ENCODE measurements at regions not wholly inside any gene's neighbourhood (a gene's known extent, or its start where the extent isn't known, plus 50 kb on each side); places are given as distances from the start of the nearest gene placed in this dataset.

- DNase-seq (ENCODE audit: low spot score) (no peak), ATAC-seq (no peak)
- peaks cover 6% of the 10 kb centered on the region; the same call in 2 of the 3 replicates for H3K36me3 Mint-ChIP-seq (ENCODE audit: low read depth)
- Histone ChIP-seq H3K4me2 (no peak overlapping the region), H3K27me3 (ENCODE audit: insufficient read depth) (no peaks in the 10 kb centered on the region), H3K36me3 (ENCODE audit: insufficient read depth) (no peaks in the 10 kb centered on the region; the same call in none of the 2 replicates), H3K4me1 (ENCODE audit: insufficient read depth) (peaks cover 11% of the 10 kb centered on the region; the same call in 1 of the 2 replicates), H3K79me2 (replicated peaks; ENCODE audit: insufficient read depth) (no peaks in the 10 kb centered on the region), H4K20me1 (replicated peaks; ENCODE audit: insufficient read depth) (no peaks in the 10 kb centered on the region), H3K9me2 (ENCODE audit: insufficient read depth) (peaks cover 4% of the 10 kb centered on the region; the same call in 1 of the 2 replicates), H3K4me3 (no peak overlapping the region), H2AFZ (no peak overlapping the region), H3K27ac (ENCODE audit: low read depth) (no peak overlapping the region), H3F3A (replicated peaks; ENCODE audit: low read depth) (no peaks in the 10 kb centered on the region)
- H3K27ac Mint-ChIP-seq: no peak overlapping the region
- H3K4me3 Mint-ChIP-seq: no peak overlapping the region
- TF ChIP-seq EZH2phosphoT487 (IDR thresholded peaks at IDR 0.05; ENCODE audit: unreplicated experiment) (no peak), ZNF114 (CRISPR knock-in tag; IDR thresholded peaks at IDR 0.05) (no peak), STAT1 (IDR thresholded peaks at IDR 0.05; ENCODE audit: unreplicated experiment) (no peak), NANOG (IDR thresholded peaks at IDR 0.05; ENCODE audit: borderline replicate concordance) (no peak), ZNF462 (CRISPR knock-in tag; IDR thresholded peaks at IDR 0.05) (no peak)
- H3K9me3 Mint-ChIP-seq: peaks cover 7% of the 10 kb centered on the region
- peaks cover 5% of the 10 kb centered on the region; the same call in 1 of the 3 replicates for H3K4me1 Mint-ChIP-seq
- H3K27me3 Mint-ChIP-seq (ENCODE audit: insufficient read depth, low read depth, poor library complexity): no peaks in the 10 kb centered on the region
These were observed 330.0 kb upstream of the PRKCQ start for GRCh38 chr10:6909905-6910560.
